IMR-90 (cell line): ENCODE measurements at regions not wholly inside any gene's neighbourhood (a gene's known extent, or its start where the extent isn't known, plus 50 kb on each side); places are given as distances from the start of the nearest gene placed in this dataset.
A peak's percentile ranks its signal among the peaks of the same experiment; 100 is the strongest.

Experiments
- ATAC-seq: fragments of 200-7000 bp; cut with Tn5 transposase; 2 replicates; pipeline ENCODE4 v1.9.1; 2020; ENCODE audit warnings: low read depth, mild to moderate bottlenecking, moderate library complexity
- BruUV-seq: library from RNA; stranded (reverse); fragments of 400-500 nt; replicated peaks from 2 replicates; lab custom pipeline; 2021; lab: Mats Ljungman, UMichigan
- CTCF ChIA-PET: fragments of 300-600 bp; formaldehyde crosslinking; extraction: SDS; loops from one replicate; lab custom pipeline; 2021; ENCODE audit warnings: antibody characterized with exemption; lab: Yijun Ruan, JAX
- POLR2A ChIA-PET: fragments of 300-600 bp; sonication (Branson Sonifier 250); formaldehyde crosslinking; loops from one replicate; lab custom pipeline; 2022; ENCODE audit warnings: antibody characterized with exemption; ENCODE audit not compliant: unreplicated experiment; lab: Charles Lee
- DNase-seq: peaks from one replicate; pipeline ENCODE4 v3.0.0; 2013
- H2AFZ ChIP-seq: replicated peaks from 2 replicates; pipeline ENCODE3; 2013; ENCODE audit warnings: low read length, mild to moderate bottlenecking; ENCODE audit not compliant: poor library complexity
- H2AK5ac ChIP-seq: 2 replicates; pipeline ENCODE4 v1.6.1; 2013; ENCODE audit warnings: low read depth, low read length, inconsistent platforms
- H2AK9ac ChIP-seq: replicated peaks from 2 replicates; pipeline ENCODE3; 2013; ENCODE audit warnings: mild to moderate bottlenecking, low read depth, low read length, moderate library complexity; ENCODE audit not compliant: poor library complexity
- H2BK120ac ChIP-seq: 2 replicates; pipeline ENCODE4 v1.6.1; 2013; ENCODE audit warnings: low read depth, low read length, inconsistent platforms
- H2BK15ac ChIP-seq: 3 replicates; pipeline ENCODE4 v1.6.1; 2013; ENCODE audit warnings: low read depth, low read length, inconsistent platforms
- H2BK20ac ChIP-seq: 2 replicates; pipeline ENCODE4 v1.6.1; 2013; ENCODE audit warnings: low read depth, mild to moderate bottlenecking, inconsistent platforms, low read length, moderate library complexity
- H2BK5ac ChIP-seq: 2 replicates; pipeline ENCODE4 v1.6.1; 2013; ENCODE audit warnings: mild to moderate bottlenecking, low read depth, low read length, inconsistent platforms; ENCODE audit not compliant: poor library complexity, severe bottlenecking
- H3K14ac ChIP-seq: replicated peaks from 2 replicates; pipeline ENCODE4 v1.6.1; 2013; ENCODE audit warnings: low read depth, low read length, inconsistent platforms
- H3K18ac ChIP-seq: 2 replicates; pipeline ENCODE4 v1.6.1; 2013; ENCODE audit warnings: low read depth, low read length, control low read depth
- H3K23ac ChIP-seq: 2 replicates; pipeline ENCODE4 v1.6.1; 2013; ENCODE audit warnings: low read depth, low read length, inconsistent platforms
- H3K27ac ChIP-seq: 2 replicates; pipeline ENCODE4 v1.5.1; 2013; ENCODE audit warnings: mild to moderate bottlenecking, control low read depth, low read length; ENCODE audit not compliant: insufficient read depth
- H3K27me3 ChIP-seq: 2 replicates; pipeline ENCODE4 v1.6.1; 2013; ENCODE audit warnings: low read length; ENCODE audit not compliant: control insufficient read depth, insufficient read depth
- H3K36me3 ChIP-seq: 2 replicates; pipeline ENCODE4 v1.6.1; 2013; ENCODE audit warnings: low read length, mixed read lengths; ENCODE audit not compliant: control insufficient read depth, insufficient read depth
- H3K4ac ChIP-seq: 2 replicates; pipeline ENCODE4 v1.6.1; 2013; ENCODE audit warnings: low read depth, low read length, inconsistent platforms
- H3K4me1 ChIP-seq: 2 replicates; pipeline ENCODE4 v1.6.1; 2013; ENCODE audit warnings: low read length, mixed read lengths; ENCODE audit not compliant: control insufficient read depth, insufficient read depth
- H3K4me2 ChIP-seq: 2 replicates; pipeline ENCODE4 v1.6.1; 2013; ENCODE audit warnings: low read depth, mild to moderate bottlenecking, control low read depth, low read length, moderate library complexity
- H3K4me3 ChIP-seq: 2 replicates; pipeline ENCODE4 v1.5.1; 2013; ENCODE audit warnings: low read depth, mild to moderate bottlenecking, control low read depth, low read length, moderate library complexity; ENCODE audit not compliant: insufficient read depth
- H3K56ac ChIP-seq: 2 replicates; pipeline ENCODE4 v1.6.1; 2013; ENCODE audit warnings: low read length, inconsistent platforms; ENCODE audit not compliant: insufficient read depth; ENCODE audit errors: extremely low read depth
- H3K79me1 ChIP-seq, 2 experiments: 2 replicates each; pipeline ENCODE4 v1.6.1; 2013; ENCODE audit warnings: low read length in 2 of 2, inconsistent platforms in 1 of 2, low read depth in 1 of 2
- H3K9ac ChIP-seq: 2 replicates; pipeline ENCODE4 v1.6.1; 2013; ENCODE audit warnings: low read depth, low read length, control low read depth
- H3K9me1 ChIP-seq: 2 replicates; pipeline ENCODE4 v1.6.1; 2013; ENCODE audit warnings: low read length, inconsistent platforms; ENCODE audit not compliant: insufficient read depth
- H3K9me3 ChIP-seq: 2 replicates; pipeline ENCODE4 v1.6.1; 2013; ENCODE audit warnings: low read length; ENCODE audit not compliant: control insufficient read depth, insufficient read depth
- H4K20me1 ChIP-seq: 2 replicates; pipeline ENCODE4 v1.6.1; 2013; ENCODE audit warnings: low read length, inconsistent platforms; ENCODE audit not compliant: insufficient read depth
- H4K5ac ChIP-seq: 2 replicates; pipeline ENCODE4 v1.6.1; 2013; ENCODE audit warnings: mild to moderate bottlenecking, low read depth, low read length, control low read depth
- H4K8ac ChIP-seq, 2 experiments: 2 replicates each; pipeline ENCODE4 v1.6.1; 2013; ENCODE audit warnings: low read depth in 2 of 2, low read length in 2 of 2, control low read depth in 1 of 2, inconsistent platforms in 1 of 2
- H4K91ac ChIP-seq: 2 replicates; pipeline ENCODE4 v1.6.1; 2013; ENCODE audit warnings: low read depth, low read length, inconsistent platforms; ENCODE audit not compliant: insufficient read depth
- CEBPB ChIP-seq: IDR thresholded peaks from 2 replicates; pipeline ENCODE4 v1.6.1; 2012; ENCODE audit warnings: low read depth, low read length, improper control_type of control experiment
- FOS ChIP-seq: fragments of 150-350 bp; IDR thresholded peaks from 2 replicates; pipeline ENCODE4 v1.6.1; 2016; ENCODE audit warnings: low read depth, low read length
- MAZ ChIP-seq: IDR thresholded peaks from 2 replicates; pipeline ENCODE4 v1.6.1; 2012; ENCODE audit warnings: low read depth, mild to moderate bottlenecking, low read length, improper control_type of control experiment, moderate library complexity, borderline replicate concordance
- NFE2L2 ChIP-seq: fragments of 150-350 bp; IDR thresholded peaks from 2 replicates; pipeline ENCODE4 v1.6.1; 2016; ENCODE audit warnings: low read depth, mild to moderate bottlenecking, low read length
- RAD21 ChIP-seq: IDR thresholded peaks from 2 replicates; pipeline ENCODE4 v1.6.1; 2012; ENCODE audit warnings: low read length, improper control_type of control experiment
- RFX5 ChIP-seq: IDR thresholded peaks from 2 replicates; pipeline ENCODE4 v1.8.0; 2012; ENCODE audit warnings: low read depth, mild to moderate bottlenecking, low read length, moderate library complexity
- SMC3 ChIP-seq: fragments of 150-350 bp; IDR thresholded peaks from 2 replicates; pipeline ENCODE4 v1.6.1; 2016; ENCODE audit warnings: low read depth, mild to moderate bottlenecking, antibody characterized with exemption, low read length, moderate library complexity
- dilution Hi-C: fragments of 300-500 bp; cut with HindIII; formaldehyde crosslinking; loops from one replicate; pipeline ENCODE4 v1.14.3; 2018; ENCODE audit warnings: low sequenced_read_pairs; ENCODE audit not compliant: unreplicated experiment
- in situ Hi-C: fragments of 300-500 bp; cut with MboI; formaldehyde crosslinking; loops from 3 replicates; pipeline ENCODE4 v1.14.3; 2019; ENCODE audit warnings: low sequenced_read_pairs, inconsistent platforms, mixed read lengths
- intact Hi-C: fragments of 100-400 bp; cut with micrococcal nuclease; formaldehyde crosslinking; loops from 2 replicates; pipeline ENCODE4 v1.10.0; 2022
- TF ChIP-seq, protein P1 (sequence below): fragments of 150-350 bp; IDR thresholded peaks from 2 replicates; pipeline ENCODE4 v1.6.1; 2017; ENCODE audit warnings: mild to moderate bottlenecking, antibody characterized with exemption, low read length, low read depth

DNA sequence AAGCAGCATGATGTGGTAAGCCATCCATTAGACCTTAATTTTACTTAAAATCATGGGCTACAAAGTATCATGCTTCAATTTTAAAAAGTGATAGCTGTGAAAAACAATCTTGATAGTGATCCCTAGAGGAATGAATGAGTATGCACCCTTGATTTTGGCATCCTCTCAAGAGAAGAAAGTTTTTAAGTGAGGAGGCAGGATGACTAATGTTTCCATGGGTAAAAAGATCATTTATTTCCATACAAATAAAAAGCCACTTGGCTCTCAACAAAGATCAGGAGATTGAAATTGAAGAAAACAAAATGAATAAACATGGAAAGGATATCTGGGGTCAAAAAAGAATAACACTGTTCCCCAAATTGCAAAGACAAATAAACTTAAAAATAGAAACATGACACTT is 305.4 kb downstream of the MEX3B start:
- intact Hi-C loops: no loop called here
- Histone ChIP-seq H4K8ac (no peak overlapping the region), H3K14ac (no peak overlapping the region), H3K23ac (no peak overlapping the region), H3K79me1 (no peaks in the 10 kb centered on the region), H3K27me3 (no peaks in the 10 kb centered on the region), H2BK120ac (no peak overlapping the region), H2AK9ac (no peak overlapping the region), H3K4me3 (no peak overlapping the region), H4K20me1 (no peaks in the 10 kb centered on the region), H2AK5ac (no peak overlapping the region), H3K56ac (no peak overlapping the region), H4K5ac (no peak overlapping the region), H3K9me3 (no peaks in the 10 kb centered on the region), H3K9ac (no peak overlapping the region), H3K4ac (no peak overlapping the region), H3K4me1 (no peaks in the 10 kb centered on the region), H3K9me1 (no peaks in the 10 kb centered on the region), H3K27ac (no peak overlapping the region), H2BK20ac (no peak overlapping the region), H2BK15ac (no peak overlapping the region), H3K18ac (no peak overlapping the region), H4K91ac (no peak overlapping the region), H2AFZ (no peak overlapping the region), H2BK5ac (no peak overlapping the region), H3K4me2 (no peak overlapping the region), H3K36me3 (no peaks in the 10 kb centered on the region)
- ChIA-PET POLR2A (no interaction called here), CTCF (no interaction called here)
- TF ChIP-seq NFE2L2 (no peak), MAZ (no peak), FOS (no peak), CEBPB (no peak), SMC3 (no peak), RFX5 (no peak), RAD21 (no peak)
- TF ChIP-seq, protein P1, sequence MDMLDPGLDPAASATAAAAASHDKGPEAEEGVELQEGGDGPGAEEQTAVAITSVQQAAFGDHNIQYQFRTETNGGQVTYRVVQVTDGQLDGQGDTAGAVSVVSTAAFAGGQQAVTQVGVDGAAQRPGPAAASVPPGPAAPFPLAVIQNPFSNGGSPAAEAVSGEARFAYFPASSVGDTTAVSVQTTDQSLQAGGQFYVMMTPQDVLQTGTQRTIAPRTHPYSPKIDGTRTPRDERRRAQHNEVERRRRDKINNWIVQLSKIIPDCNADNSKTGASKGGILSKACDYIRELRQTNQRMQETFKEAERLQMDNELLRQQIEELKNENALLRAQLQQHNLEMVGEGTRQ: no peak
- no TSS peak for BruUV-seq
- in situ Hi-C loops: no loop called here
- peak; percentile 11 for DNase-seq
- dilution Hi-C loops: no loop called here
- ATAC-seq: no peak; the same call in 1 of the 2 replicates
